Psoas muscle (tissue), 7 donors: ENCODE measurements at regions not wholly inside any gene's neighbourhood (a gene's known extent, or its start where the extent isn't known, plus 50 kb on each side); places are given as distances from the start of the nearest gene placed in this dataset.
A peak's percentile ranks its signal among the peaks of the same experiment; 100 is the strongest.
"Not testable (repeated sequence)": the region's sequence is repeated elsewhere in the genome, so short reads cannot be mapped to it uniquely, and the experiment has no call there.

Experiments
- ATAC-seq, 4 donors: fragments of 200-7000 bp; cut with Tn5 transposase; one replicate each; pipeline ENCODE4 v1.9.1; 2020; ENCODE audit warnings: moderate library complexity in 3 of 4, mild to moderate bottlenecking in 2 of 4
- DNase-seq, 2 donors: peaks; one replicate each; pipeline ENCODE4 v3.0.0-alpha.2; 2020
- H3K27ac ChIP-seq: fragments of 200-600 bp; one replicate; pipeline ENCODE4 v1.8.0; 2022
- H3K27me3 ChIP-seq, 3 donors: fragments of 200-600 bp in 1 of 3; one replicate each; pipeline versions ENCODE4 v1.6.1 to v1.8.0; 2013 to 2022; ENCODE audit warnings: low read length in 2 of 3, mild to moderate bottlenecking in 2 of 3, moderate library complexity in 1 of 3; ENCODE audit not compliant: insufficient read depth in 3 of 3
- H3K36me3 ChIP-seq, 2 donors: fragments of 200-600 bp in 1 of 2; one replicate each; pipeline versions ENCODE4 v1.6.1 to v1.8.0; 2013 to 2022; ENCODE audit warnings: low read depth in 1 of 2, mild to moderate bottlenecking in 1 of 2, moderate library complexity in 1 of 2; ENCODE audit not compliant: insufficient read depth in 1 of 2
- H3K4me1 ChIP-seq: fragments of 200-600 bp; one replicate; pipeline ENCODE4 v1.8.0; 2022
- H3K4me3 ChIP-seq: fragments of 200-600 bp; one replicate; pipeline ENCODE4 v1.8.0; 2022; ENCODE audit warnings: mild to moderate bottlenecking
- H3K9me3 ChIP-seq: fragments of 200-600 bp; one replicate; pipeline ENCODE4 v1.8.0; 2022
- WGBS, 3 donors: extraction: QIAGEN DNeasy Blood & Tissue Kit; methylation state at CpG; one replicate each; pipeline versions ENCODE4 v1.1.6 to v1.1.7; 2013; 5-methylcytosine and 5-hydroxymethylcytosine counted together
- intact Hi-C, 2 donors: fragments of 100-400 bp; cut with DNase I; formaldehyde crosslinking; loops; one replicate each; pipeline versions ENCODE4 v1.11.0 to v1.14.2; 2022
- TF ChIP-seq, protein P1 (sequence below): fragments of 200-600 bp; IDR thresholded peaks from one replicate; pipeline ENCODE4 v1.8.0; 2022; ENCODE audit warnings: antibody characterized with exemption
- donor health status: healthy with polysubstance abuse.
- donor health status: DM: no; HTN: no; CAD: no; lungs with moderate emphysema.
- donor health status: Bipolar disorder and iron deficiency.
- donor health status: healthy.
- donor health status: DM: yes; HTN: yes; CAD: no.
- donor health status: DM: no; HTN: no; CAD: no.
- donor health status: DM: yes; HTN: yes; CAD: no.

DNA sequence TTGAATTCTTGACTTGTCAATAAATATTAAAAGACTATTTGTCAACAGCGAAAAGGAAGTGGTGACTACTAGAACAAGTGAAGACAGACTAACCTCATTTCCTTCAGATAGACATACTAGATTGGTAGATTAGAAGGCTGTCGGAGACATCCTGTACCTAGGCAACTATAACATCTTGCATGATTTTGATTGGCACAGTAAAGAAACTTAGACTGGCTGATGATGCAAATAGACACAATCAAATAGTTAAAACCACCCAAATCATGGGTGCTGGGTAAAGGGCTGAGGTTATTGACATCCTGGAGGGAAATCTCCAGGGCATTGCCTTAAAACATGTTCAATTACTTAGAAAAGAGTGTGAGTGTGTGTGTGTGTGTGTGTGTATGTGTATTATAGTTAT is 85.9 kb upstream of the EDEM3 start:
- H3K27ac ChIP-seq: peak overlapping the region; percentile 81
- TF ChIP-seq, protein P1, sequence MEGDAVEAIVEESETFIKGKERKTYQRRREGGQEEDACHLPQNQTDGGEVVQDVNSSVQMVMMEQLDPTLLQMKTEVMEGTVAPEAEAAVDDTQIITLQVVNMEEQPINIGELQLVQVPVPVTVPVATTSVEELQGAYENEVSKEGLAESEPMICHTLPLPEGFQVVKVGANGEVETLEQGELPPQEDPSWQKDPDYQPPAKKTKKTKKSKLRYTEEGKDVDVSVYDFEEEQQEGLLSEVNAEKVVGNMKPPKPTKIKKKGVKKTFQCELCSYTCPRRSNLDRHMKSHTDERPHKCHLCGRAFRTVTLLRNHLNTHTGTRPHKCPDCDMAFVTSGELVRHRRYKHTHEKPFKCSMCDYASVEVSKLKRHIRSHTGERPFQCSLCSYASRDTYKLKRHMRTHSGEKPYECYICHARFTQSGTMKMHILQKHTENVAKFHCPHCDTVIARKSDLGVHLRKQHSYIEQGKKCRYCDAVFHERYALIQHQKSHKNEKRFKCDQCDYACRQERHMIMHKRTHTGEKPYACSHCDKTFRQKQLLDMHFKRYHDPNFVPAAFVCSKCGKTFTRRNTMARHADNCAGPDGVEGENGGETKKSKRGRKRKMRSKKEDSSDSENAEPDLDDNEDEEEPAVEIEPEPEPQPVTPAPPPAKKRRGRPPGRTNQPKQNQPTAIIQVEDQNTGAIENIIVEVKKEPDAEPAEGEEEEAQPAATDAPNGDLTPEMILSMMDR: no peak
- H3K4me3 ChIP-seq: no peak overlapping the region
- ATAC-seq (no peak), DNase-seq (no peak)
- H3K36me3 ChIP-seq: no peaks in the 10 kb centered on the region
- H3K9me3 ChIP-seq: no peaks in the 10 kb centered on the region
- peaks cover 46% of the 10 kb centered on the region for H3K4me1 ChIP-seq
- intact Hi-C loops: no loop called here
- H3K27me3 ChIP-seq: no peaks in the 10 kb centered on the region
- 77 to 97% (median 89%) methylated on average over 2 of the region's 2 CpGs for WGBS, 3 donors

DNA sequence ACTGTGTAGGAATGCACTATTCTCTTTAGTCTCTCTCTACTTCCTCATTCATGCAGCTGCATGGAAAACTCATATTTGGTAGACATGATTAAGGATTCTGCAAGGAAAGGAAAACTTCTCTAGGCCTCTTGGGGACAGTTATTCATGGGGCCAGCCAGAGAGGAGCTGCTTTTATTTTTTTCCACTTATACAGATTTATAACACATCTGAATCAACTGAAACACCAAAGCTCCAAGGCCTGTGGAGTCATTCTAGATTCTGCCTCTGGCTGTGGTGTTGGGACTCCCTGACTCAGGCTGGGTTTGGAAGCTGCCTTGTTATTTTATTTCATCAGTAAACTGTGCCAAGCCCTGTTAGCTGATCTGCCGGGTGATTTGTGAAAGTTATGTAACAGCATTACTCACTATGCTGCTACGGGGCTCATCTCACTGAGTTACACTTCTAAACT is 83.9 kb upstream of the EDEM3 start:
- intact Hi-C loops: loop anchor here in 1 of 2 donors (1.0 kb wide), 1 partner anchor 10 kb away; no protein-coding TSS in a partner anchor
- H3K27me3 ChIP-seq: no peaks in the 10 kb centered on the region
- no peaks in the 10 kb centered on the region for H3K9me3 ChIP-seq
- WGBS, 3 donors: 2% methylated on average over 2 of the region's 2 CpGs
- H3K27ac ChIP-seq: peak overlapping the region; percentile 81
- H3K4me3 ChIP-seq: peak overlapping the region; percentile 2
- ATAC-seq (peak; percentile 99), DNase-seq (peak; percentile 62 to 78)
- H3K4me1 ChIP-seq: peaks cover 38% of the 10 kb centered on the region
- TF ChIP-seq, protein P1: no peak
- H3K36me3 ChIP-seq: no peaks in the 10 kb centered on the region

DNA sequence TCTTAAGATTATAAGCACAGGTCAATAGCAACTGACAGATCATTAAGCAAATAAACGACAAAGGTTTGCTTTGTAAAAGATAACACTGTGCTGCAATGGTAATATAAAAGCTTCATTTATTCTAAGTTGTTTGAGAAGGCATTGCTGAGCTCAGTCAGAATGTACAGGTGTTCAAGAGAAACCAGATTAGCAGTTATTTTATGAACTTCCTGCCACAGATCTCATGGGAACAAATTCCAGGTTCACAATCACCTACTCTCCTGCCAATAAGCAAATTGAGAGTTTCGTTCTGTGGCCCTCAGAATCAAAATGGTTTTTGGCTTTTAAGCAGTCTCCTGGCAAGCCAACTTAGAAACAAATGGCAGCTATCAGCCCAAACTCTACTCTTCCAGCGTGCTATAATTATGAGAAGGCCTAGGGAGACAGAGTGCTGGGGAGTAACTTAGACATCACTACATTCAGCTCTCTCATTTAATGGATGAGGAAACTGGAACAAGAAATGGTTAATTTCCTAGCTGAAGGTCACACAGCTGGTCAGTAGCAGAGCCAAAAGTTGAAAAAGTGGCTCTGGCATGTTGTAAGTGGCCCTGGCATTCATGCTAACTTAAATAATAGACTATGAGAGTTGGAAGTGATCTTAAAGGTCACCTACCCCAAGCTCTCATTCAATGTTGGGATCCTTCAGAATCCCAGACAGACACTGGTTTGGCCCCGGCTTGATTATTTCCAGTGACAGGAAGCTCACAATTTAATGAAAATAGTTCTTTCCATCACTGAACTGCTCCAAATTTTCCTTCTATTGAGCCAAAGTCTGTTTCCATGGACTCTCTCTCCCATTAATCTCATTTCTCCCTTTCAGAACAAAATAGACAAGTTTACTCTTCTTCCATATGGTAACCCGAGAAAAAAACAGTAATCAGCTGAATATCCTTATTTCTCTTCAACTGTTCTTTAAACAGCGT is 82.6 kb upstream of the EDEM3 start:
- TF ChIP-seq, protein P1: no peak
- peak in 1 of 4 donors; percentile 23 for ATAC-seq
- WGBS, 3 donors: 35 to 37% (median 36%) methylated on average over 6 of the region's 6 CpGs

DNA sequence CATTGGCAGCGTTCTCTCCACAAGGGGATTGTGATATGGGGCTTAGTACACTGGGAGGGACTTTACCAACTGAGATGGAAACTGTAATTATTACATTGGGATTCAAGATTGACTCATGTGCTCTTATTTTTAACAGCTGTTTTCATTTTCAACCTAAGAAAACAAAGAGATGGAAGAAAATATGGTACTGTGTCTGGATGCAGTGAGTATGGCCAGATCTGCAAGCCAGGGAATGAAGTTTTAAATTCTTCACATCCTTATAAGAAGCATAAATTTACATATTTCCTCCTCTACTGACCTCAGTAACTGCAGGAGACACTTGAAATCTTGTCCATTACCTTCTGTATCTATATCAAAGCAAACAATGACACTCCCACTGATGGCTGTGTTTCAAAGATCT is 81.5 kb upstream of the EDEM3 start:
- intact Hi-C loops: no loop called here
- TF ChIP-seq, protein P1: no peak
- DNase-seq: no peak
- H3K27ac ChIP-seq: peak overlapping the region; percentile 81
- H3K4me1 ChIP-seq: peaks cover 36% of the 10 kb centered on the region
- 57 to 83% (median 64%) methylated on average over 1 of the region's 1 CpG for WGBS, 3 donors
- H3K36me3 ChIP-seq: peaks cover 0 to 6% of the 10 kb centered on the region in 2 donors
- no peaks in the 10 kb centered on the region for H3K27me3 ChIP-seq
- H3K4me3 ChIP-seq: no peak overlapping the region
- ATAC-seq: no peak
- no peaks in the 10 kb centered on the region for H3K9me3 ChIP-seq

More for the DNA sequence above, 82.6 kb upstream of the EDEM3 start:
- Histone ChIP-seq H3K27ac (peak overlapping the region; percentile 81), H3K4me3 (peak overlapping the region; percentile 2), H3K9me3 (no peaks in the 10 kb centered on the region), H3K27me3 (no peaks in the 10 kb centered on the region), H3K36me3 (no peaks in the 10 kb centered on the region), H3K4me1 (peaks cover 36% of the 10 kb centered on the region)
- no peak for DNase-seq
- intact Hi-C loops: no loop called here

DNA sequence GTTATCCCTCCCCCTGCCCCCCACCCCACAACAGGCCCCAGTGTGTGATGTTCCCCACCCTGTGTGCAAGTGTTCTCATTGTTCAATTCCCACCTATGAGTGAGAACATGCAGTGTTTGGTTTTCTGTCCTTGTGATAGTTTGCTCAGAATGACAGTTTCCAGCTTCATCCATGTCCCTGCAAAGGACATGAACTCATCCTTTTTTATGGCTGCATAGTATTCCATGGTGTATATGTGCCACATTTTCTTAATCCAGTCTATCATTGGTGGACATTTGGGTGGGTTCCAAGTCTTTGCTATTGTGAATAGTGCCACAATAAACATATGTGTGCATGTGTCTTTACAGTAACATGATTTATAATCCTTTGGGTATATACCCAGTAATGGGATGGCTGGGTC is 79.3 kb upstream of the EDEM3 start:
- H3K27me3 ChIP-seq, intact Hi-C loops, H3K36me3 ChIP-seq, H3K4me3 ChIP-seq, H3K27ac ChIP-seq, ATAC-seq, H3K9me3 ChIP-seq, DNase-seq: not testable (repeated sequence)
- peaks cover 40% of the 10 kb centered on the region for H3K4me1 ChIP-seq
